LoVo (cell line): ENCODE measurements at regions not wholly inside any gene's neighbourhood (a gene's known extent, or its start where the extent isn't known, plus 50 kb on each side); places are given as distances from the start of the nearest gene placed in this dataset.
A peak's percentile ranks its signal among the peaks of the same experiment; 100 is the strongest.

Experiments used
- DNase-seq: peaks from one replicate; pipeline ENCODE4 v3.0.0-alpha.2; 2016; ENCODE audit warnings: low spot score

DNA sequence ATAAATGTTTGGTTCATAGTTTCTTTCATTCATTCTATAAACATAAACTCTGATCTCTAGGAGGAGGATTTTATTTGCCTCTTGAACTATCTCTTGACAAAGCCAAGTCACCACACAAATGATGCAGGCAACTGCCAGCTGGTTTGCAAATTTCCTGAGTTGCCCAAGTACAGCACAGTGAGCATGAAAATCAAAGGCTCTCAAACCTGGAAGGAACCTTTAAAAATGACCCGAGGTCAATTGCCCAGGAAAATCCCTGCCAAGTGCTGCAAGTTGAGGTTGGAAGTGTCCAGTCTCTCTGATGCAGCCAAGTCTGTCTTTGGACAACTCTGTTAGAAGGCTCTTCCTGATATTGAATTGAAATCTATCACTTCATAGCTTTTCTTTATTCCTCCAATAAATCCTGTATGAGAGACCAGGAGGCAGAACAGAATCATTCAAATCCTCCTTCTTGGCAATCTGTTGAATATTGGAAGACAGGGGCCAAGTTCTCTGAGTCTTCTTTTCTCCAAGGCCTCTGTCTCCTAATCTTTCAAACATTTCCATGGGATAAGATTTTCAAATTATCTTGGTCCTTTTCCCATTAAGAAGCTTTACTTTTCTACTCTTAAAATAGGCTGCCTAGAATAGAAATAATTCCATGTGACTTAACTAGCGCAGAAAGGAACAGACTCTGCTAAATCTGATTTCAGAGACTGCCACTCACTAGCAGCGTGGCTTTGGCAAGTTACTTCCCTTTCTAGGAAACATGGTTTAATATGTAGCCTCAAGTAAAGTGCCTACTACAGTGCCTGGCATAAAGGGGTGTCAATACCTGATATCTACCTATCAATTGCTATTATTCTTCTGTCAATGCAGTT, 159.2 kb downstream of the SNX18 start:
- DNase-seq: no peak

DNA sequence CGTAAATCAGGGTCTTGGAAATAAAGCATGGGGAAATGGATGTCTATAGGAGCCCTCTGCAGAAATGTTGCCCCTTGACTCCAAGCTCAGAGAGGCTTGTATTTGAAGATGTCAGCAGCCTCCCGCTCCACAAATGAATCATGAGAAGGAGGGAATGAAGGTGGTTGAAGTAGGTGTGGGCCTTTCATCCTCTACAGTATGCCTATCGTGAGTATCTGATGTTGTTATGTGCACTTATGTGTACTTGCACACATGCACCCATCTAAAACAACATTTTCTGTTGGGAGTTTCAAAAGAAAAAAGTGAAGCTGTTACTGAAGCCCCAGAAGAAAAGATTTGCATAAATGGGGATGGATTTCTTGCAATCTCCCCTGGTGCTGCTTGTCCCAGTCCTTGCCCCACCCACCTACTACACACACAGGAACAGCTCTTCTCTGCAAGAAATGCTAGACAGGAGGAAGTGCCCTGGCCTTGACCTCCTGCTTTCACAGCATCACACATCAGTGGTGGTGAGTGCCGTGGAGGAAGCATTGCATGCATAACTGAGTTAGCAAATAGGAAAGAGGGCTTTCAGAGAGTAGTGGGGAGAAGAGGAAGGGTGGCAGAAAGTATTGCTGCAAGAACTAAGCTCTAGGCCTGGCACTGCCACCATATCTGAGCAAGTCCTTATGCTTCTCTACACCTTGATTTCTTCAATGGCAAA, 156.1 kb downstream of the SNX18 start:
- DNase-seq: no peak

DNA sequence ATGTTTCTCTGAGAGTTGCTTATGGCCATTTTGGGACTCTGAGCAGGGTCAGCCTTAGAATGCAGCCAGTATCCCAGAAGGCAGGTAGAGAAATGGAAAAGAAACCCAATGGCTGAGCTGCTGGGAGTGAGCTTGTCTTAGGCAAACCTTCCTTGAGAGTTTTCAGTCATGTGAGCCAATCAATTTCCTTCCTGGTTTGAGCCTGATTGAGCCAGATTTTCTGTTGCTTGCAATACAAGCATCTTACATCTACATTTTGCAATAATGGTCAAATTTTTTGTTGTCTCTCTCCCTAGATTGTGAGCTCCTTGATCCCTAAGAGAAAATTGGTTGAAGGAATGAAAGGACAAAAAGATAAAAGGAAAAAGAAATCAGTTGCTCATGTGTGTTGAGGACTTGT, 155.3 kb downstream of the SNX18 start:
- DNase-seq: no peak

DNA sequence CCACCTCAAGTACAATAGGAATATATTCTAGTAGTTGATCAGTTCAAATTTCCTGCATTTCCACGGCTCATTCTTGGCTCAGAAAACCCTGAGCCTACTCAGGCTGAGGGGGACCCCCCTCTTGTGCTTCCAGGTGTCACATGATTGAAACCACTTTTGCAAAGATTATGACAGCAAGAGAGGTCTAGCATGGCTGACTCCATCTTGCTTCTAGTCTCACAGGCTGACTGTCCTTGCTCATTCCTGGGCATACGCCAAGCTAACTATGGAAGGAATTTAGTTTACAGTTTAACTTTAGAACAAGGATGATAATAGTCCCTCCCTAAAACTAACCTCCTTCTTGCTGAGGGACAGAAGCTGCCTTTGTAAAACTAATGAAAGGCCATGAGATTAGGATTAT, 154.1 kb downstream of the SNX18 start:
- no peak for DNase-seq

DNA sequence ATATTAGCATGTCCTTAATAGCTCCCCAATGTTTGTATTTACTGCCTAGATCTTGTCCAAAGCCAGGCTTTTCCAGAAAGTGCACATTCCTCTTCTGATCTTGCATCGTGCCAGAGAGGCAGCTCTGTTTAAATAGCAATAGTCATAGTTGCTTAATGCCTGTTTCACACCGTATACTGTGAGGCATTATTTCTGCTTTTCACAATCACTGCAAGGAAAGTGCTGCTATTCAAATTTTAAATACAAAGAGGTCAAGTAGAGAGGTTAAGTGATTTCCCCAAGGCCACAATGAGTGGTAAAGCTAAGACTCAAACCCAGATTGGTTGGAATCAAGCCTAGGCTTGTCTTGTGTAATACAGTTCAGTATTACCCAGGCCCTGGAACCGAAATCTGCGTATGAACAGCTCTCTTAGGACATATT, 153.6 kb downstream of the SNX18 start:
- DNase-seq: no peak

DNA sequence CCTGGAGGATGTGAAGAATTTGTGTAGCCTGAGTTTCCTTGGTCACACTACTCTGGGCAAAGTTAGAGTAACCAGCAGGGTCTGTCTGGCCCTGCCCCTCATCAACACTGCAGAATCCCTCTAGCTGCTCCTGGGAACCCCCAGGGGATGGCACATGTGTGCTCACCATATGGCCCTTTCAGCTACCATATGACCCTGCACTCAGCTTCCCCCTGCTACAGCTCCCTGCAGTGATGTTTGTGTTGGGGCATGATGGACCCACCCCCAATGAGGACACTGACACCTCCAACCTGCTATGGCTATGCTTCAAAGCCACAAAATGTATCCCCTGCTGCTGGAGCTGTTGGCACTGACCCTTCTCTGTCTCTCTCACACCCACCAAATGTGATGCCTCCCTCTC, 152.7 kb downstream of the SNX18 start:
- DNase-seq: no peak

DNA sequence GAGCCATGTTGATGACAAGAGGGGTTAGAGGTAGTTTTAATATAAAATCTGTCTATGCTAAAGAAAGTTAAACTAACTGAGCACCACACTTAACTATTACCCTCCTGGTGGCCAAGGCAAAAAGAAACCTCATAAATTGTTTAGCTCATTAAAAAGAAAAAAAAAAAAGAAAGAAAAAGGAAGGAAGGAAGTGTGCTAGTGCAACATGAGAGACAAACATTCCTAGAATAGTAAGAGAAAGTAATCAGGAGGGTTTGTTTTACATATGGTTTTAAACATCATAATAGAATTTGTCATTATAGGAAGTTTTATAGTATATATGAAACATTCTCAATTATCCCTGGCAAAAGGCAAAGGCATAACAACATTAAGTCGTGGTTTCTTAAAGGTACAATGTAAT, 152.3 kb downstream of the SNX18 start:
- no peak for DNase-seq

DNA sequence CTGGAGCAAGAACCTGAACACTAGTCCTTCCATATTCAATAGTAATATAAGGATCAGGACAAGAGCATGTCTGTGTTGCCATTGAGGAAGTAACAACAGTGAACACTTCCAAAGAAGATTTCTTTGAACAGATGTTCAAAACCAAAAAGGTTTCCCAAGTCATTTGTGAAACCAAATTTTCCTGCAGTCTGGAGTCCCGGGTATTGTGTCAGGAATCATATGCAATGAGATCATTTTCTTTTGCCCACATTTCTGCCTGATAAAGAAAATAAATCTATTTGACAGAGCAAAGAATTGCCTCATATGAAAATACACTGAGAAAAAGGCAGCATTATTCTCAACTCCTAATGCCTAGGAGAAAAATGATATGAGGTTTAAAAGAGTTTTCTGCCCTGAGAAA, 151.7 kb downstream of the SNX18 start:
- no peak for DNase-seq

DNA sequence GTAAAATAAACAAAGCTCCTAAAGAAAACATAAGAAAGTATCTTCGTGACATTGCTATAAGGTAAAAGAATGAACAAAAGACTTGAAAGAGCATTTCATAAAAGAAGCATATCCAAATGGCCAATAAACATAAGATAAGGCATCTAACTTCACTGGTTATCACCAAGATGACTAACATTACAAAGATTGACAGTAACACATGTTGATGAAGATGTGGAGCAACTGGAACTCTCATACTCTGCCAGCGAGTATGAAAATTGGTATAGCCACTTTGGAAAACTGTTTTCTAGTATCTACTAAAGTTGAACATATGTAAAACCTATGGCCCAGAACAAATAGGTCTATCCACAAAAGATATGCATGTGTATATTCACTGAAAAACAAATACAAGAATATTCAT, 150.5 kb downstream of the SNX18 start:
- DNase-seq: no peak

DNA sequence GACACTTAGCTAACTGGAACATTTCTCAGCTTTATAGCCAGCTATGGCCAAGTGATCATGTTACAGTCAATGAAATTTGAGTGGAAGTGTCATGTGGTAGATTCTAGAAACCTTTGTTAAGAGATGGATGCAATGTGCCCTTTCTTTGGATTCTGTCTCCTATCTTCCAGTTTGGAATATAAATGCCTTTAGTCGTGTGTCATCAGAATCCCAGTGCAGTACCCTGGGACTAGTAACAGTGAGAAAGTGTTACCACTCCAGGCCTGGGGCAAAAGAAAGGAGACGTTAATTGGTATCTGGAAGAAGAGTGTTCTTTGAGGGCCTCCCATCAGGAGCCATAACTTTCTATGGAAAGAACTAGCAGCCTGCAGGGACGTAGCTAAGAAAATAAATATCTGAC, 149.6 kb downstream of the SNX18 start:
- no peak for DNase-seq

DNA sequence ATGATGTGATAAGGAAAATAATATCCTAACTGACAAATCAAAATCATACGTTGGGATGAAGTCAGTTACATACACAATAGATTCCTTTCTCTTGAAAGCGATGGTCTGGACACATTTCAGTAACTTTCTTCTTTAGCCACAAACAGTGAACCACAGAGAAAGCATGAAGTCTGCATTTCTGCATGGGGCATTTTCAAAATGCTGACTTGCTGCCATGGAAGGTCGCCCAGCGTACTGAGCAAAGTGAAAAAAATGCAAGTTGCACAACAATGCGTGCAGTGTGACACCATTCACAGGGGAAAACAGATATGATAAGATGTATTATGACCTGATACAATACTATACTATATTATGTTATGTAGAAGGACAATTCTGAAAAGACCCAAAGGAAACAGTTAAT, 146.3 kb downstream of the SNX18 start:
- no peak for DNase-seq

DNA sequence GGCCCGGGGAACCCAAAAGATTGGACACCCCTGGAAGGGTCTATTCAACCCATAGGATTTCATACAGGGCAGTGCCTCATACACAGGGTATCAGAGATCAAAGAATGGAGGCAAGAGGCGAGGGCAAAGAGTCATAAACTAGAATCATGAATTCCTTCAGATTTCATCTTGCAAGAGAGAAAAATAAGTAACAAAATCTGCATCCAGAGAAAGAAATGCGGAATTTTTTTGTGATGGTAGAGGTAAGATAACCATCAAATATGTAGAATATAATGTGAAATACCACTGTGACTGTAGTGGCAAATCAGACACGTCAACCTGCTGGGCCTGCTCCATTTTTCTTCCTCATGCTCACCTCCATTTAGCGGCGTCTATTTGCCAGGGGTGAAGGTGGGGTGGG, 143.6 kb downstream of the SNX18 start:
- no peak for DNase-seq

DNA sequence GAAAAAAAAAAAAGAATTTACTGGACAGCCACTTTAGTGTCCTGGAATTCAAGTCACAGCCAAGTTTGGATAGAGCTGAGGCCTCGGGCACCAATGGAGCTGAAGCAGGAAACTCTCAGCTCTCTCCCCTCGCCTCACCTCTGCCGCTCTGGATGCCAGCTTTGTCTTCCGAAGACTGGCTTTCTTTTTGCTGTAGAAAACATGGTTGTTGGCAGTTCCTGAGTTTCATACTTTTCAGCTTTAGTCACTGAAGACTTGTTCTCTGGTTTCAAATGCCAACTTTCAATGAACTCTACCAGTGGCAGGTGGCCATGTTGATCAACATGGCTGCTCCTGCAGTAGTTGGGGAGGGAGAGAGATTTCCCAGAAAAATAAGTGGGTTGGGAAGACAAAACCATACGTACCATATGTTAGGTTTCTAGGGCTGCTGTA, 142.2 kb downstream of the SNX18 start:
- DNase-seq: no peak

DNA sequence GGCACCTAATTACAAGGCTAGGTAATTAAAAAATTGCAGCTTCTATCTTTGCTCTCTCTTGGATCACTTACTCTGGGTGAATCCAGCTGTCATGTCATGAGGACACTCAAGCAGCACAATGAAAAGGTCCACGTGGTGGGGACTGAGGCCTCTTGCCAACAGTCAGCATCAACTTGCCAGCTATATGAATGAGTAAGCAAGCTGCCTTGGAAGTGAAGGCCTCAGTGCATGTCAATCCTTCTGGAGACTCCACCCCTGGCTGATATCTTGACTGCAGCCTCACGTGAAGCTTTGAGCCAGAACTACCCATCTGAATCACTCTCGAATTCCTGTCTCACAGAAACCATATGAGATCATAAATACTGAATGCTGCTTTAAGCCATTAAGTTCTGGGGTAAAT, 140.5 kb downstream of the SNX18 start:
- peak; percentile 19 for DNase-seq

DNA sequence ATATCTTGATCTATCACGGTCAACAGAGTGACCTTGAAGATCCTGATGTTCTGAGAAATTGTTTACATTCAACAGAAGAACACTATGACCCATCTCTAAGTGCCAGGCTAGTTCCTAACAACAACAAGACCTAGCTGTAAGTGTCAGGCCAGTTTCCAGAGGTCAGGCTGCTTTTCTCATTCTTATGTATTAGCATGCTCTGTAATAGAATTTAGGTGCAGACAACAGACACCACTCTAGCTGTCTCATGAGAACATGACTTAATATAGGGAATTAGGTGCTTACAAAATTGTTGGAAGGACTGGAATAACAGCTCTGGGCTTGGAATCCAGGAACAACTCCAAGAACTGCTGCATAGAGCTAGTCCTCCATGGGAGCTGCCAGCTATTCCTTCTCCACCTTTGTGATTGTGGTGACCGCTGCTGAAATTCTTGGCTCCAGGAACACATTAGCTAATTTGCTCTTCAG, 138.7 kb downstream of the SNX18 start:
- no peak for DNase-seq

DNA sequence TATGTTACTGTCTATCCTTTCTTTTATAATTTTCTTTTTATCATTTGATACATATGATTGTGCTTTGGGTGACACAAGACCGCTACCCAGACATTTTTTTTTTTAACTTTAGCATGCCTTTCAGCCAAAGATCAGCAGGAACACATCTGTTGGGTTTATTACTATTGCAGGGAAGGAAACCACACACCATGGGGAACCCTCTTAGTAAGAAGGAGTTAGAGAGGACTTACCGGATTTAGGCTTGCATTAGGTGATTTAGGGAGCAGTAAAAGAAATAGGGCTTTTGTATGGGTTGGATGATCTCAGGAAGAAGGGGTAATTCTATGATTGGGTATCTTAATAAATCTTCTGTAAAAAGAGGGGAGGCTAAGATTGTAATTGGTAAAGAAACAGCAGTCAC, 138.2 kb downstream of the SNX18 start:
- DNase-seq: no peak

DNA sequence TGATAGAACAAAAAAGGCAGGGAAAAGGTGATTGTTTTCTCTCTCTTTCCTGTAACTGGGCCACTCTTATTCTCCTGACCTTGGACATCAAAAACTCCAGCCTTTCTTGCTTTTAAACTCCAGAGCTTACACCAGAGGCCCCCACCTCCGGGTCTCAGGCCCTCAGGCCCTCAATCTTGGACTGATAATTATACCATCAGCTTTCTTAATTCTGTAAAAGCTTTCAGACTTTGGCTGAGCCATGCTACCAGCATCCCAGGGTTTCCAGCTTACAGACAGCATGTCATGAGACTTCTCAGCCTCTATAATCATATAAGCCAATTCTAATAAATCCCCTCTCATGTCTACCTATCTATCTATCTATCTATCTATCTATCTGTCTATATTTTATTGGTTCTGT, 137.7 kb downstream of the SNX18 start:
- DNase-seq: no peak

DNA sequence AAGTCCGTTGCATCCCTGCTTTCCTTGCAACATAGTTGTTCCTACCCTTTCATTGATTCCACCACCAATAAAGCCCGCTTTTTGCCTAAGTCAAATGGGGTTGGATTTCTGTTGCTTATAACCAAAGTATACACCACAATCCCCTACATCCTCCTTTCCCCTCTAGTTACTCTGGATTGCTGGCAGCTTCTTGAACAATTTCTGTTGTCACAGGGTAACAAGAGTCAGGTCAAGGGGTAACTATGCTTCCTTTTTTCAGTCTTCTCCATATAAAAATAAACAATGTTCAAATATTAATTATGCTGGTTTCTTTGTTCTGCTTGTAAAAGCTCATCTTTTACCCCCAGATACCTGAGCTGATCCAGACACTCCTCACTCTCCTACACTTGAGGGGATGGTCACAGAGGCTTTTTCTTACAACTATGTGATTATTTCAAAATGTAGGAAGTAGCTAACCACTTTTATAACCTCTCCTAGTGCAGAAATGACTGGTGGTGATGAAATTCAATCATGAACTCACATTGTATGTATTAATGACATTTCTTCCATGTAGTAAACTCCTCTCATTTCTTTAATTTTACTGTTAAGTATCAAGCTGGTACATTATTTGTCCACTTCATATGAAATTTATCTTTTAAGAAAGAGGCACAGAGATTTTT, 136.5 kb downstream of the SNX18 start:
- DNase-seq: no peak

DNA sequence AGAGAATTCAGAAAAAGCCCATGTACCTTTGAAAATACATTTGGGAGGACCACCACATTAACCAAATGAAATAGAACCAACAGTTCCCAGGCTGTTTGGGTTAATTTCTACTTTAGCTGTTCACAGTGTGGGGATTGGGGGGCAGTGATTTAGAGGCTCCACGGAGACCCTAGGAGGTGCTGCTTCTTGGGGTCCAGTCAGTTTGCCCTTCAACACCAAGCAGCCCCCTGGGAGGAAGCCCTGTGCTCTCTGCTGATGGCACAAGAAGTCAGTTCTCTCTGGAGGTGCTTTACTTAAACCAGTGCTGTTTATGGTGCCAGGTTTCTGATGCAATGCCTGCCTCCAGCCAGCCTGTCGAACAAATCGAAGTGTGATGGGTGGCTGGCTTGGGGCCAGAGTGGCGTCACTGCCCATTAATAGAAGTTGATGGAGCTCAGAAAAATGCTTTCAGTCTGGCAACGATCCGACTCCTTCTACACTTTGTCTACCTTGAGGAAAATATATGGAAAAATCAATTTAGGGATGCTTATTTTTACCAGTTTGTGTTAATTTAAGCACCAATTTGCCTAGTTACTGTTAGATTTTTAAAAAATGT, 134.0 kb downstream of the SNX18 start:
- DNase-seq: peak; percentile 47

DNA sequence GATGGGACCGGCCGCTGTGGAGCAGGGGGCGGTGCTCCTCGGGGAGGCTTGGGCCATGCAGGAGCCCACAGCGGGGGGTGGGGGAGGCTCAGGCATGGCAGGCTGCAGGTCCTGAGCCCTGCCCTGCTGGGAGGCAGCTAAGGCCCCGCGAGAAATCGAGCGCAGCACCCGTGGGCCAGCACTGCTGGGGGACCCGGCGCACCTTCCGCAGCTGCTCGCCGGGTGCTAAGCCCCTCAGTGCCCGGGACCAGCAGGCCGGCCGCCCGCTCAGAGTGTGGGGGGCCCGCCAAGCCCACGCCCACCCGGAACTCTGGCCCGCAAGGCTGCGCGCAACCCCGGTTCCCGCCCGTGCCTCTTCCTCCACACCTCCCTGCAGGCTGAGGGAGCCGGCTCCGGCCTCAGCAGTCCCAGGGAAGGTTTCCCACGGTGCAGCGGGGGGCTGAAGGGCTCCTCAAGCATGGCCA, 131.5 kb downstream of the SNX18 start:
- no peak for DNase-seq

DNA sequence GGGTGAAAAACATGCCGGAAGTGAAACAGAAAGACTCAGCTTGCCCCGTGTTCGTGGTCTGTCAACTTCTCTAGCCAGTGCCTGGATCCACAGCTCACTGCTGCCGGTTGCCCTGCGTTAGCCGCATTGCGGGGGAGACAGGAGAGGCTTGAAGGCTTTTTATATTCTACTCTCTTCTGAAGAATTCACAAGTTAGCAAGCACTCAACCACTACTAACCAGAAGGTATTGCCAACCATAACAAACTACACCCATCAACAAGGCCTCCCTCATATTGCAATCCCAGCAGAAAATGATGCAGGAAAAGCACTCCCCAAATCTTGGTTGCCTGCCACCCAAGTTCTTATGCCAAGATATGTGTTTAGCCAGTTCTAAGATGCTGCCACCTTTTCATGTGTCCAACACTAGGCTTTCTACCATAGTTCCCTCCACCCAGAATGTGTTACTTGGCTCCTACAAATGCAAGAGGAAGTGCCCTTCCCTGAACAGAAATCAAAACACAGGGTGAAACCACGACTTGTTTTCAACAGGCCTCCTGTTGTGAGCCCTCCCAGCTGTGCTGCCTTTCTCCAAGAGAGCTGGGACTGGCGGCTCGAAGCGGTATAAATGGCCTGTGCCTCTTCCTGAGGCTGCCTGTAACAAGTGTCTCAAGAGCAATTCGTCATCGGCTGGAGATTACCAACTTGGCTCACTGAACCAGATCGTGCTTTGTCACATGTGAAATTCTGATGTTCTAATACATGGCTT, 129.0 kb downstream of the SNX18 start:
- no peak for DNase-seq

DNA sequence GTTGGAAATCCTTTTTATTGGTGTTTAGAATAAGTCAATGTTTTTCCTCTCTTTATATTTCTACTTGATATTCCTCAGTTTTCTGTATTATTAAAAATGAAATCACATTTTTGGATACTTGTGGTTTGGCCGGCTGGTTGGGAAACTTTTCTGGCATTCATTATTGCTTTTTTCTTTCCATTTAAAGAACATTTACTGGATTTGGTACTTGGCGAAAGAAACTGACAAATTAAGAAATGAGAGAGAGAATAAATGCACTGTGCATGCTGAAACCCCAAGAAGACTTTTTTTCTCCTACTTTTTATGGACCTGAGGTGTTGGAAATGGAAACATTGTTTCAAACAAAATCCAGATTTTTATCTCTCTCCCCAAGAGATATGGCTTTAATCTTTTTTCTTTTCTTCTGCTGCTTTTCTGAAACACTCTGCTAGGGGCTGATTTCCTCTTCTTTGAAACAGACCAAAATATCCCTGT, 128.4 kb downstream of the SNX18 start:
- DNase-seq: no peak
